GM23248 (cell line): ENCODE measurements at regions not wholly inside any gene's neighbourhood (a gene's known extent, or its start where the extent isn't known, plus 50 kb on each side); places are given as distances from the start of the nearest gene placed in this dataset.

Experiments
- EZH2 ChIP-seq: fragments of 200-600 bp; sonication (generic); IDR thresholded peaks from 2 replicates; pipeline ENCODE4 v1.6.1; 2018; ENCODE audit warnings: antibody characterized with exemption, mild to moderate bottlenecking; ENCODE audit not compliant: insufficient read depth, poor library complexity, severe bottlenecking
- EZH2phosphoT487 ChIP-seq: fragments of 200-600 bp; sonication (generic); IDR thresholded peaks from 2 replicates; pipeline ENCODE4 v1.6.1; 2018; ENCODE audit warnings: antibody characterized with exemption, moderate library complexity, mild to moderate bottlenecking, low read depth; ENCODE audit not compliant: insufficient read depth

- TF ChIP-seq EZH2 (no peak), EZH2phosphoT487 (no peak)
Measured at GRCh38 chr7:17659126-17659525, 281.2 kb downstream of the SNX13 start.
